Activated T-cell treated with anti-CD3 and anti-CD28 coated beads, Interleukin-2, amount 50 U/mL, for 24 hours (primary cell): ENCODE measurements at regions not wholly inside any gene's neighbourhood (a gene's known extent, or its start where the extent isn't known, plus 50 kb on each side); places are given as distances from the start of the nearest gene placed in this dataset.

ENCODE experiments used
- DNase-seq: peaks from one replicate; pipeline ENCODE4 v3.0.0-alpha.2; 2020
- H3K27ac Mint-ChIP-seq: 2 replicates; pipeline ENCODE4 v1.8.0; 2020; ENCODE audit warnings: mild to moderate bottlenecking, mixed read lengths
- H3K27me3 Mint-ChIP-seq: 2 replicates; pipeline ENCODE4 v1.8.0; 2020; ENCODE audit warnings: mixed read lengths
- H3K36me3 Mint-ChIP-seq: 2 replicates; pipeline ENCODE4 v1.8.0; 2020; ENCODE audit warnings: low read depth, mixed read lengths
- H3K4me1 Mint-ChIP-seq: 2 replicates; pipeline ENCODE4 v1.8.0; 2020; ENCODE audit warnings: low read depth, mixed read lengths
- H3K4me3 Mint-ChIP-seq: 2 replicates; pipeline ENCODE4 v1.8.0; 2020; ENCODE audit warnings: mild to moderate bottlenecking, moderate library complexity, mixed read lengths
- H3K9me3 Mint-ChIP-seq: 2 replicates; pipeline ENCODE4 v1.8.0; 2020; ENCODE audit warnings: mixed read lengths

GRCh38 chr12:19012965-19013364, 116.6 kb upstream of the PLEKHA5 start:
- Mint-ChIP-seq H3K27ac (no peak overlapping the region), H3K9me3 (no peaks in the 10 kb centered on the region), H3K27me3 (no peaks in the 10 kb centered on the region), H3K4me3 (no peak overlapping the region), H3K36me3 (no peaks in the 10 kb centered on the region), H3K4me1 (no peaks in the 10 kb centered on the region)
- DNase-seq = no peak

GRCh38 chr12:19014240-19014639, 115.3 kb upstream of the PLEKHA5 start:
- no peak overlapping the region for H3K4me3 Mint-ChIP-seq
- H3K4me1 Mint-ChIP-seq = no peaks in the 10 kb centered on the region
- H3K9me3 Mint-ChIP-seq = no peaks in the 10 kb centered on the region
- no peak overlapping the region for H3K27ac Mint-ChIP-seq
- no peaks in the 10 kb centered on the region for H3K36me3 Mint-ChIP-seq
- no peak for DNase-seq
- no peaks in the 10 kb centered on the region for H3K27me3 Mint-ChIP-seq

- Mint-ChIP-seq H3K27ac (no peak overlapping the region), H3K27me3 (no peaks in the 10 kb centered on the region), H3K4me1 (no peaks in the 10 kb centered on the region), H3K36me3 (no peaks in the 10 kb centered on the region), H3K4me3 (no peak overlapping the region), H3K9me3 (no peaks in the 10 kb centered on the region)
- no peak for DNase-seq
Observed at GRCh38 chr12:19015285-19015684, 114.2 kb upstream of the PLEKHA5 start.

- H3K27me3 Mint-ChIP-seq = no peaks in the 10 kb centered on the region
- H3K4me1 Mint-ChIP-seq = no peaks in the 10 kb centered on the region
- H3K9me3 Mint-ChIP-seq = no peaks in the 10 kb centered on the region
- H3K4me3 Mint-ChIP-seq = no peak overlapping the region
- DNase-seq = no peak
- no peaks in the 10 kb centered on the region for H3K36me3 Mint-ChIP-seq
- no peak overlapping the region for H3K27ac Mint-ChIP-seq
Observed at GRCh38 chr12:19018302-19018970, 111.1 kb upstream of the PLEKHA5 start.

GRCh38 chr12:19021240-19021639, 108.3 kb upstream of the PLEKHA5 start:
- no peaks in the 10 kb centered on the region for H3K9me3 Mint-ChIP-seq
- no peak for DNase-seq
- H3K4me1 Mint-ChIP-seq = no peaks in the 10 kb centered on the region
- no peak overlapping the region for H3K4me3 Mint-ChIP-seq
- no peaks in the 10 kb centered on the region for H3K36me3 Mint-ChIP-seq
- no peak overlapping the region for H3K27ac Mint-ChIP-seq
- H3K27me3 Mint-ChIP-seq = no peaks in the 10 kb centered on the region

- no peaks in the 10 kb centered on the region for H3K9me3 Mint-ChIP-seq
- H3K4me1 Mint-ChIP-seq = no peaks in the 10 kb centered on the region
- H3K27ac Mint-ChIP-seq = no peak overlapping the region
- no peak for DNase-seq
- H3K27me3 Mint-ChIP-seq = no peaks in the 10 kb centered on the region
- no peak overlapping the region for H3K4me3 Mint-ChIP-seq
- H3K36me3 Mint-ChIP-seq = no peaks in the 10 kb centered on the region
Observed at GRCh38 chr12:19021646-19022045, 107.9 kb upstream of the PLEKHA5 start.

- Mint-ChIP-seq H3K4me1 (no peaks in the 10 kb centered on the region), H3K36me3 (no peaks in the 10 kb centered on the region), H3K27me3 (peaks cover 4% of the 10 kb centered on the region), H3K4me3 (no peak overlapping the region), H3K27ac (no peak overlapping the region), H3K9me3 (no peaks in the 10 kb centered on the region)
- no peak for DNase-seq
Observed at GRCh38 chr12:19025582-19025981, 104.0 kb upstream of the PLEKHA5 start.

GRCh38 chr12:19026034-19026433, 103.5 kb upstream of the PLEKHA5 start:
- Mint-ChIP-seq H3K4me3 (no peak overlapping the region), H3K4me1 (no peaks in the 10 kb centered on the region)
- no peak for DNase-seq

GRCh38 chr12:19026614-19027488, 102.7 kb upstream of the PLEKHA5 start:
- Mint-ChIP-seq H3K4me3 (no peak overlapping the region), H3K36me3 (no peaks in the 10 kb centered on the region), H3K9me3 (no peaks in the 10 kb centered on the region), H3K4me1 (no peaks in the 10 kb centered on the region), H3K27me3 (peaks cover 4% of the 10 kb centered on the region), H3K27ac (no peak overlapping the region)
- DNase-seq = no peak

More at GRCh38 chr12:19026034-19026433, 103.5 kb upstream of the PLEKHA5 start:
- Mint-ChIP-seq H3K36me3 (no peaks in the 10 kb centered on the region), H3K27ac (no peak overlapping the region), H3K9me3 (no peaks in the 10 kb centered on the region), H3K27me3 (peaks cover 4% of the 10 kb centered on the region)

- peaks cover 3% of the 10 kb centered on the region for H3K9me3 Mint-ChIP-seq
- no peak overlapping the region for H3K27ac Mint-ChIP-seq
- H3K27me3 Mint-ChIP-seq = peaks cover 7% of the 10 kb centered on the region
- DNase-seq = no peak
- H3K4me1 Mint-ChIP-seq = no peaks in the 10 kb centered on the region
- no peaks in the 10 kb centered on the region for H3K36me3 Mint-ChIP-seq
- H3K4me3 Mint-ChIP-seq = no peak overlapping the region
Observed at GRCh38 chr12:19030180-19030579, 99.4 kb upstream of the PLEKHA5 start.

GRCh38 chr12:19030603-19031002, 98.9 kb upstream of the PLEKHA5 start:
- Mint-ChIP-seq H3K27me3 (peaks cover 7% of the 10 kb centered on the region), H3K9me3 (peaks cover 3% of the 10 kb centered on the region), H3K4me1 (no peaks in the 10 kb centered on the region), H3K27ac (no peak overlapping the region), H3K4me3 (no peak overlapping the region), H3K36me3 (no peaks in the 10 kb centered on the region)
- DNase-seq = no peak

- Mint-ChIP-seq H3K4me1 (no peaks in the 10 kb centered on the region), H3K9me3 (peaks cover 3% of the 10 kb centered on the region), H3K27ac (no peak overlapping the region), H3K36me3 (no peaks in the 10 kb centered on the region), H3K4me3 (no peak overlapping the region), H3K27me3 (peaks cover 7% of the 10 kb centered on the region)
- no peak for DNase-seq
Observed at GRCh38 chr12:19031032-19031431, 98.5 kb upstream of the PLEKHA5 start.

- Mint-ChIP-seq H3K4me3 (no peak overlapping the region), H3K4me1 (no peaks in the 10 kb centered on the region), H3K9me3 (peaks cover 3% of the 10 kb centered on the region), H3K27me3 (peaks cover 3% of the 10 kb centered on the region), H3K36me3 (no peaks in the 10 kb centered on the region), H3K27ac (no peak overlapping the region)
- no peak for DNase-seq
Observed at GRCh38 chr12:19032826-19033225, 96.7 kb upstream of the PLEKHA5 start.

- H3K27ac Mint-ChIP-seq = no peak overlapping the region
- peaks cover 3% of the 10 kb centered on the region for H3K9me3 Mint-ChIP-seq
- no peaks in the 10 kb centered on the region for H3K36me3 Mint-ChIP-seq
- H3K4me1 Mint-ChIP-seq = no peaks in the 10 kb centered on the region
- no peak overlapping the region for H3K4me3 Mint-ChIP-seq
- peaks cover 3% of the 10 kb centered on the region for H3K27me3 Mint-ChIP-seq
- no peak for DNase-seq
Observed at GRCh38 chr12:19033244-19033643, 96.3 kb upstream of the PLEKHA5 start.

GRCh38 chr12:19034937-19035336, 94.6 kb upstream of the PLEKHA5 start:
- H3K27ac Mint-ChIP-seq = no peak overlapping the region
- no peaks in the 10 kb centered on the region for H3K4me1 Mint-ChIP-seq
- H3K27me3 Mint-ChIP-seq = peaks cover 3% of the 10 kb centered on the region
- no peak for DNase-seq
- no peaks in the 10 kb centered on the region for H3K36me3 Mint-ChIP-seq
- no peak overlapping the region for H3K4me3 Mint-ChIP-seq
- peaks cover 3% of the 10 kb centered on the region for H3K9me3 Mint-ChIP-seq
